ENCODE measurements at regions not wholly inside any gene's neighbourhood (a gene's known extent, or its start where the extent isn't known, plus 50 kb on each side); places are given as distances from the start of the nearest gene placed in this dataset.

- no peak for TF ChIP-seq GATA3 (IDR thresholded peaks at IDR 0.05; ENCODE audit: low read depth, low read length)
- TF ChIP-seq GATA2 (IDR thresholded peaks at IDR 0.05; ENCODE audit: low read depth, low read length) = no peak
Observed at GRCh38 chr9:86577420-86578333, 223.5 kb upstream of the TUT7 start.

GRCh38 chr9:86575825-86576525 is 221.8 kb upstream of the TUT7 start:
- TF ChIP-seq GATA2 (IDR thresholded peaks at IDR 0.05; ENCODE audit: low read depth, low read length) (no peak), GATA3 (IDR thresholded peaks at IDR 0.05; ENCODE audit: low read depth, low read length) (no peak)

- TF ChIP-seq GATA3 (IDR thresholded peaks at IDR 0.05; ENCODE audit: low read depth, low read length) = no peak
- no peak for TF ChIP-seq GATA2 (IDR thresholded peaks at IDR 0.05; ENCODE audit: low read depth, low read length)
Observed at GRCh38 chr9:86575137-86575536, 220.9 kb upstream of the TUT7 start.

- TF ChIP-seq GATA2 (IDR thresholded peaks at IDR 0.05; ENCODE audit: low read depth, low read length) (no peak), GATA3 (IDR thresholded peaks at IDR 0.05; ENCODE audit: low read depth, low read length) (no peak)
Observed at GRCh38 chr9:86573886-86574285, 219.7 kb upstream of the TUT7 start.

- no peak for TF ChIP-seq GATA3 (IDR thresholded peaks at IDR 0.05; ENCODE audit: low read depth, low read length)
- TF ChIP-seq GATA2 (IDR thresholded peaks at IDR 0.05; ENCODE audit: low read depth, low read length) = no peak
Observed at GRCh38 chr9:86572904-86573303, 218.7 kb upstream of the TUT7 start.

DNA sequence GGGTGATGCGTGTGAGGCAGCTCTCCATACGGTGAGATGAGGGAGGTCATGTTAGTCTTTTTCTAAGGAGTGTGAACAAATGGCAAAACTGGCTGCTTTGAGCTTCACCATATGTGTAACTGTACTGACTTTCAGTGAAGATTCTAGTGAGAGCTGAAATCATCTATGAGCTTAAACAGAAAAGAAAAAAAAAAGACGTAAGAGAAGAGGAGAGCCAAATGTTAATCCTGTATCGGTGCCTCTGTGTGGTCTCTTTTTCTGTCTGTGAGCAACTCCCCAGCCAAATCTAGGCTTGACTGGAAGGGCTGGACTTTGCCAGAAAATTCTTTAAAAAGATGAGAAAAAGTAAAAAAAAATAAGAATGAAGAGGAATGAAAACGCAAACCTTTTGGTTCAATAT is 209.7 kb upstream of the TUT7 start:
- TF ChIP-seq GATA2 (IDR thresholded peaks at IDR 0.05; ENCODE audit: low read depth, low read length) = no peak
- no peak for TF ChIP-seq GATA3 (IDR thresholded peaks at IDR 0.05; ENCODE audit: low read depth, low read length)

GRCh38 chr9:86563350-86563749 is 209.1 kb upstream of the TUT7 start:
- TF ChIP-seq GATA2 (IDR thresholded peaks at IDR 0.05; ENCODE audit: low read depth, low read length) (no peak), GATA3 (IDR thresholded peaks at IDR 0.05; ENCODE audit: low read depth, low read length) (no peak)

- TF ChIP-seq GATA2 (IDR thresholded peaks at IDR 0.05; ENCODE audit: low read depth, low read length) (no peak), GATA3 (IDR thresholded peaks at IDR 0.05; ENCODE audit: low read depth, low read length) (no peak)
Observed at GRCh38 chr9:86562691-86563090, 208.5 kb upstream of the TUT7 start.

DNA sequence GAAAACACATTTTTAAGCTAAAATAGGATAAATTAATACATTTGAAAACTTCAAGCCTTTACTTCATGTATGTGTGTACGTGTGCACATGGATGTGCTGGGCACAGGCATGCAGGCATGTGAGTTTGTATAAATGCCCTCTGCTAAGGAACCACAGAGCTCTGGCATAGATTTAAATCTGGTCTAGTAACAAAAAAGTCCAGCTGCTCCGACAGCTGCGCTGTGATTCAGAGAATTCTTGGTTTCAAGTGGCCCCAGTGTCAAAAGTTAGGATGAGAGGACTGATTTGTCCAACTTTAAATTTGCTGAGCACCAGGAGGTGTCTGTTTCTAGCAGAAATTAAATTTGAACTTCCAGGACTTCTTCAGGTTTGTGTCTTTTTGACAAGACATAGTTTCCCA is 203.7 kb upstream of the TUT7 start:
- TF ChIP-seq GATA2 (IDR thresholded peaks at IDR 0.05; ENCODE audit: low read depth, low read length) = no peak
- TF ChIP-seq GATA3 (IDR thresholded peaks at IDR 0.05; ENCODE audit: low read depth, low read length) = no peak

GRCh38 chr9:86557063-86557766 is 203.0 kb upstream of the TUT7 start:
- no peak for TF ChIP-seq GATA3 (IDR thresholded peaks at IDR 0.05; ENCODE audit: low read depth, low read length)
- TF ChIP-seq GATA2 (IDR thresholded peaks at IDR 0.05; ENCODE audit: low read depth, low read length) = no peak

GRCh38 chr9:86555661-86556060 is 201.5 kb upstream of the TUT7 start:
- no peak for TF ChIP-seq GATA3 (IDR thresholded peaks at IDR 0.05; ENCODE audit: low read depth, low read length)
- no peak for TF ChIP-seq GATA2 (IDR thresholded peaks at IDR 0.05; ENCODE audit: low read depth, low read length)

- TF ChIP-seq GATA3 (IDR thresholded peaks at IDR 0.05; ENCODE audit: low read depth, low read length) = no peak
- no peak for TF ChIP-seq GATA2 (IDR thresholded peaks at IDR 0.05; ENCODE audit: low read depth, low read length)
Observed at GRCh38 chr9:86550401-86550800, 196.2 kb upstream of the TUT7 start.

- TF ChIP-seq GATA3 (IDR thresholded peaks at IDR 0.05; ENCODE audit: low read depth, low read length) = no peak
Observed at GRCh38 chr9:86549920-86550319, 195.7 kb upstream of the TUT7 start.

- TF ChIP-seq GATA3 (IDR thresholded peaks at IDR 0.05; ENCODE audit: low read depth, low read length) (no peak), GATA2 (IDR thresholded peaks at IDR 0.05; ENCODE audit: low read depth, low read length) (no peak)
Observed at GRCh38 chr9:86549401-86549811, 195.2 kb upstream of the TUT7 start.
